ENCODE measurements at regions not wholly inside any gene's neighbourhood (a gene's known extent, or its start where the extent isn't known, plus 50 kb on each side); places are given as distances from the start of the nearest gene placed in this dataset.

GRCh38 chr9:82149501-82149946 is 161.0 kb downstream of the SPATA31D1 start:
- Histone ChIP-seq H3K9me3 (ENCODE audit: control insufficient read depth, insufficient read depth, low read depth, low read length) (no peaks in the 10 kb centered on the region), H3K27ac (ENCODE audit: extremely low read depth, low read depth, low read length) (peak overlapping the region; percentile 17; the same call in 1 of the 2 replicates), H3K36me3 (ENCODE audit: control insufficient read depth in 2 of 2, insufficient read depth in 1 of 2, low read length in 2 of 2) (no peaks in the 10 kb centered on the region), H3K4me3 (ENCODE audit: low read depth, low read length) (no peak overlapping the region), H3K4me1 (ENCODE audit: control insufficient read depth, insufficient read depth, low read length) (peaks cover 8% of the 10 kb centered on the region)
- CTCF ChIA-PET = interaction anchor here (0.6 kb wide), 1 partner anchor 8 kb away, joined by 3 read pairs; no protein-coding TSS in a partner anchor
- POLR2A ChIA-PET = interaction anchor here (1.3 kb wide), 1 partner anchor 10 kb away, joined by 3 read pairs; no protein-coding TSS in a partner anchor
- TF ChIP-seq BCL11A (tag by site-specific recombination; IDR thresholded peaks at IDR 0.05; ENCODE audit: low read depth) (no peak), ZNF629 (tag by site-specific recombination; IDR thresholded peaks at IDR 0.05) (no peak), ZNF561 (tag by site-specific recombination; IDR thresholded peaks at IDR 0.05; ENCODE audit: borderline replicate concordance) (no peak), OSR2 (tag by site-specific recombination; IDR thresholded peaks at IDR 0.05) (no peak), ZFP37 (tag by site-specific recombination; IDR thresholded peaks at IDR 0.05) (no peak), GFI1B (tag by site-specific recombination; IDR thresholded peaks at IDR 0.05) (no peak), ZBTB44 (tag by site-specific recombination; IDR thresholded peaks at IDR 0.05) (no peak), ZNF341 (tag by site-specific recombination; IDR thresholded peaks at IDR 0.05; ENCODE audit: low read depth) (no peak), ZNF302 (tag by site-specific recombination; IDR thresholded peaks at IDR 0.05; ENCODE audit: low read depth) (no peak), ZNF19 (tag by site-specific recombination; IDR thresholded peaks at IDR 0.05; ENCODE audit: low read depth) (no peak), ZNF549 (tag by site-specific recombination; IDR thresholded peaks at IDR 0.05) (no peak), ZNF175 (tag by site-specific recombination; IDR thresholded peaks at IDR 0.05) (no peak), ZNF585B (tag by site-specific recombination; IDR thresholded peaks at IDR 0.05) (no peak)

DNA sequence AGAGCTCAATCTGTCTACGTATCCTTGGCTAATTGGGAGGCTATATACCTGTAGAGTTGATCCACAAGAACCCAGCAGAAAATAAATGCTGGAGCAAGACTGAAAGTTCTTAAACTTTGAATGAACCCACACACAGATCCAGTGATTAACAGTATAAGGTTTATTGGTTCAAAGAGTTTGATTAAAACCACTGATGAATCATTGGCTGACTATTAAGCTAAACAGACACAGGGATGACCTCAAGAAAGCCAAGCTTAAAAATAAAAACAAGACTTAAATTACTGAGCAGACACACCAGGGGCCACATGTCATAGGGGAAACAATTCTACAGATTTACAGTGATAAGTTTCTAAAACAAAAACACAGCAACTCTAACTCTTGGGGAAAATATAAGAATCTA is 163.6 kb downstream of the SPATA31D1 start:
- CTCF ChIA-PET = interaction anchor here (1.1 kb wide), 1 partner anchor 653 kb away, joined by 4 read pairs; no protein-coding TSS in a partner anchor
- TF ChIP-seq ZFP41 (tag by site-specific recombination; IDR thresholded peaks at IDR 0.05; ENCODE audit: borderline replicate concordance) (no peak), ZNF324 (tag by site-specific recombination; IDR thresholded peaks at IDR 0.05) (no peak), ZNF626 (tag by site-specific recombination; IDR thresholded peaks at IDR 0.05) (no peak), ZBTB26 (tag by site-specific recombination; optimal IDR thresholded peaks at IDR 0.05) (no peak), REPIN1 (tag by site-specific recombination; IDR thresholded peaks at IDR 0.05; ENCODE audit: low read depth) (no peak), KLF16 (tag by site-specific recombination; IDR thresholded peaks at IDR 0.05) (no peak), TCF7L2 (IDR thresholded peaks at IDR 0.05; ENCODE audit: borderline replicate concordance, low read depth, low read length) (no peak), ZNF555 (tag by site-specific recombination; conservative IDR thresholded peaks at IDR 0.05) (no peak), ZNF600 (tag by site-specific recombination; IDR thresholded peaks at IDR 0.05) (no peak), ZNF2 (tag by site-specific recombination; IDR thresholded peaks at IDR 0.05) (no peak), ZNF169 (tag by site-specific recombination; IDR thresholded peaks at IDR 0.05) (no peak), ZNF335 (tag by site-specific recombination; conservative IDR thresholded peaks at IDR 0.05) (no peak), ZNF707 (tag by site-specific recombination; IDR thresholded peaks at IDR 0.05) (no peak), ZNF114 (tag by site-specific recombination; IDR thresholded peaks at IDR 0.05) (no peak), ZNF140 (tag by site-specific recombination; IDR thresholded peaks at IDR 0.05) (no peak), ZNF76 (tag by site-specific recombination; IDR thresholded peaks at IDR 0.05; ENCODE audit: borderline replicate concordance, low read depth) (no peak)
- TF ChIP-seq, protein P1, sequence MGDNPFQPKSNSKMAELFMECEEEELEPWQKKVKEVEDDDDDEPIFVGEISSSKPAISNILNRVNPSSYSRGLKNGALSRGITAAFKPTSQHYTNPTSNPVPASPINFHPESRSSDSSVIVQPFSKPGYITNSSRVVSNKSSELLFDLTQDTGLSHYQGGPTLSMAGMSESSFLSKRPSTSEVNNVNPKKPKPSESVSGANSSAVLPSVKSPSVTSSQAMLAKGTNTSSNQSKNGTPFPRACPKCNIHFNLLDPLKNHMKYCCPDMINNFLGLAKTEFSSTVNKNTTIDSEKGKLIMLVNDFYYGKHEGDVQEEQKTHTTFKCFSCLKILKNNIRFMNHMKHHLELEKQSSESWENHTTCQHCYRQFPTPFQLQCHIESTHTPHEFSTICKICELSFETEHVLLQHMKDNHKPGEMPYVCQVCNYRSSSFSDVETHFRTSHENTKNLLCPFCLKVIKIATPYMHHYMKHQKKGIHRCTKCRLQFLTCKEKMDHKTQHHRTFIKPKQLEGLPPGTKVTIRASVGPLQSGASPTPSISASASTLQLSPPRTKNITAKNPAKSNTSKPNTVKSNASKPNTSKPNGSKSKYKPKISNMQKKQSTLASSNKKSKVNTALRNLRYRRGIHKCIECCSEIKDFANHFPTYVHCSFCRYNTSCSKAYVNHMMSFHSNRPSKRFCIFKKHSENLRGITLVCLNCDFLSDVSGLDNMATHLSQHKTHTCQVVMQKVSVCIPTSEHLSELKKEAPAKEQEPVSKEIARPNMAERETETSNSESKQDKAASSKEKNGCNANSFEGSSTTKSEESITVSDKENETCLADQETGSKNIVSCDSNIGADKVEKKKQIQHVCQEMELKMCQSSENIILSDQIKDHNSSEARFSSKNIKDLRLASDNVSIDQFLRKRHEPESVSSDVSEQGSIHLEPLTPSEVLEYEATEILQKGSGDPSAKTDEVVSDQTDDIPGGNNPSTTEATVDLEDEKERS (tag by site-specific recombination; IDR thresholded peaks at IDR 0.05) = no peak
- no peaks in the 10 kb centered on the region for H3K36me3 ChIP-seq (ENCODE audit: control insufficient read depth in 2 of 2, insufficient read depth in 1 of 2, low read length in 2 of 2)
- H3K9me3 ChIP-seq (ENCODE audit: control insufficient read depth, insufficient read depth, low read depth, low read length) = no peaks in the 10 kb centered on the region
- H3K4me1 ChIP-seq (ENCODE audit: control insufficient read depth, insufficient read depth, low read length) = peaks cover 8% of the 10 kb centered on the region
- H3K4me3 ChIP-seq (ENCODE audit: low read depth, low read length) = no peak overlapping the region
- H3K27ac ChIP-seq (ENCODE audit: extremely low read depth, low read depth, low read length) = no peak overlapping the region
- POLR2A ChIA-PET = no interaction called here
